ENCODE measurements at regions not wholly inside any gene's neighbourhood (a gene's known extent, or its start where the extent isn't known, plus 50 kb on each side); places are given as distances from the start of the nearest gene placed in this dataset.

GRCh38 chr5:63811286-63811685, 151.0 kb downstream of the HTR1A start:
- TF ChIP-seq CTCF (IDR thresholded peaks at IDR 0.05) (no peak), POLR2A (IDR thresholded peaks at IDR 0.05) (no peak)
